GM23338 (cell line): ENCODE measurements at regions not wholly inside any gene's neighbourhood (a gene's known extent, or its start where the extent isn't known, plus 50 kb on each side); places are given as distances from the start of the nearest gene placed in this dataset.

Experiments
- CREB1 ChIP-seq: fragments of 250-450 bp; sonication (Bioruptor Pico); IDR thresholded peaks from 2 replicates; pipeline ENCODE4 v1.5.0; 2020; ENCODE audit warnings: low read depth, mild to moderate bottlenecking, moderate library complexity
- CTCF ChIP-seq, 2 experiments: fragments of 200-600 bp in 1 of 2; sonication (generic) in 1 of 2; conservative IDR thresholded peaks; 2 replicates each; pipeline versions ENCODE4 v1.5.1 to v1.6.1; 2016 to 2017; ENCODE audit warnings: antibody characterized with exemption in 2 of 2, low read depth in 2 of 2, mild to moderate bottlenecking in 2 of 2, moderate library complexity in 1 of 2
- ETS1 ChIP-seq: IDR thresholded peaks from 2 replicates; pipeline ENCODE4 v1.6.1; 2016; ENCODE audit warnings: antibody characterized with exemption
- EZH2 ChIP-seq: fragments of 200-600 bp; sonication (generic); IDR thresholded peaks from one replicate; pipeline ENCODE4 v1.8.0; 2017; ENCODE audit warnings: antibody characterized with exemption, mild to moderate bottlenecking, low read depth; ENCODE audit not compliant: unreplicated experiment
- EZH2phosphoT487 ChIP-seq: fragments of 200-600 bp; sonication (generic); IDR thresholded peaks from one replicate; pipeline ENCODE4 v1.8.1; 2018; ENCODE audit warnings: antibody characterized with exemption; ENCODE audit not compliant: unreplicated experiment
- JUNB ChIP-seq: IDR thresholded peaks from one replicate; pipeline ENCODE4 v1.6.1; 2016; ENCODE audit warnings: antibody characterized with exemption; ENCODE audit not compliant: unreplicated experiment
- NANOG ChIP-seq: IDR thresholded peaks from 2 replicates; pipeline ENCODE4 v1.6.1; 2016; ENCODE audit warnings: antibody characterized with exemption, borderline replicate concordance
- POLR2AphosphoS5 ChIP-seq: IDR thresholded peaks from 2 replicates; pipeline ENCODE4 v1.6.1; 2016; ENCODE audit warnings: antibody characterized with exemption, low read depth
- REST ChIP-seq: IDR thresholded peaks from one replicate; pipeline ENCODE4 v1.6.1; 2018; ENCODE audit warnings: antibody characterized with exemption; ENCODE audit not compliant: unreplicated experiment
- STAT1 ChIP-seq: IDR thresholded peaks from one replicate; pipeline ENCODE4 v1.6.1; 2016; ENCODE audit warnings: antibody characterized with exemption; ENCODE audit not compliant: unreplicated experiment
- ZNF114 ChIP-seq: fragments of 250-450 bp; sonication (Bioruptor Pico); IDR thresholded peaks from 2 replicates; pipeline ENCODE4 v1.5.0; 2020; ENCODE audit warnings: mild to moderate bottlenecking, moderate library complexity
- ZNF331 ChIP-seq: fragments of 250-450 bp; sonication (Bioruptor Pico); IDR thresholded peaks from 2 replicates; pipeline ENCODE4 v1.5.0; 2020; ENCODE audit warnings: low read depth, mild to moderate bottlenecking, moderate library complexity

GRCh38 chr12:25682421-25682820 is 129.3 kb upstream of the LMNTD1 start:
- TF ChIP-seq CTCF (conservative IDR thresholded peaks at IDR 0.05; ENCODE audit: low read depth in 2 of 2) (no peak), EZH2 (no peak), POLR2AphosphoS5 (no peak), ETS1 (no peak), REST (no peak), ZNF114 (CRISPR knock-in tag) (no peak), EZH2phosphoT487 (no peak), NANOG (no peak), STAT1 (no peak), JUNB (no peak), CREB1 (no peak), ZNF331 (CRISPR knock-in tag) (no peak)
